Pons (tissue), 1 donor: ENCODE measurements at regions not wholly inside any gene's neighbourhood (a gene's known extent, or its start where the extent isn't known, plus 50 kb on each side); places are given as distances from the start of the nearest gene placed in this dataset.

ENCODE experiments used
- DNase-seq: peaks from one replicate; pipeline ENCODE4 v3.0.0-alpha.2; 2016; ENCODE audit warnings: low spot score

GRCh38 chr4:180391613-180392012 is 1851.6 kb upstream of the TENM3 start:
- no peak for DNase-seq

GRCh38 chr4:180394312-180394711 is 1848.9 kb upstream of the TENM3 start:
- DNase-seq = no peak

GRCh38 chr4:180394730-180395129 is 1848.5 kb upstream of the TENM3 start:
- DNase-seq = no peak

- DNase-seq = no peak
Observed at GRCh38 chr4:180398564-180398963, 1844.6 kb upstream of the TENM3 start.

- DNase-seq = no peak
Observed at GRCh38 chr4:180407275-180407885, 1835.8 kb upstream of the TENM3 start.

GRCh38 chr4:180418819-180419531 is 1824.2 kb upstream of the TENM3 start:
- DNase-seq = no peak

DNA sequence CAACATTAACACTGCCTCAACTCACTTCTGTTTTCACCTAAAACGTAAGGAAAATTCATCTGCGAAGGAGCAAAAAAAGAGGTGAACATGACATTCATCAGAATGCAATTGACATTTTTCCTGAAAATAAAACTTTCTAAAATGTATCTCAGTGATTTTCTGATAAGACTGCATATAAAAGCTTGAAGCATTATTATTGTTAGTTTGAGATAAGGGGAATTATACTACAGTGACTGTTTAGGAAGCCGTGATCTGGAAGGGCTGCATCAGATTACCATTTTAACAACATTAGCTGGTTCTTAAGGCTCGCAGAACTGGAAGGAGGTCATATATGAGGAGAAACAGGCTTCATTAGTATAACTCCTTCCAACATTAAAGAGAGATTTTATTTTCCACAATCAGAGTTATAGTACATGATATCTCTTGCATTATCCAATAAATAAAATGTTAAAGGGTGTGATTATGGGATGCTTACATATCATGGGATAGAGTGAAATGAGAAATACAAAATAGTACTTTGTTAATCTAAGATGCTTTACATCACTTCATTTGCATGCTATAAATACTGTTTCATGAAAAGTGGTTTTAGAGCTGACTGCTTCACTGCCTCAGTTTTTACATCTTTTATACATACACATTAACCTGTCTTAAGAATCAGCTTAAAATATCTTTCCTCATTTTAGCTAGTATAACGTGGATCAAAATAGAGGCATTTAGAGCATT is 1820.1 kb upstream of the TENM3 start:
- no peak for DNase-seq

- no peak for DNase-seq
Observed at GRCh38 chr4:180423712-180424057, 1819.5 kb upstream of the TENM3 start.

- no peak for DNase-seq
Observed at GRCh38 chr4:180426938-180427337, 1816.3 kb upstream of the TENM3 start.

DNA sequence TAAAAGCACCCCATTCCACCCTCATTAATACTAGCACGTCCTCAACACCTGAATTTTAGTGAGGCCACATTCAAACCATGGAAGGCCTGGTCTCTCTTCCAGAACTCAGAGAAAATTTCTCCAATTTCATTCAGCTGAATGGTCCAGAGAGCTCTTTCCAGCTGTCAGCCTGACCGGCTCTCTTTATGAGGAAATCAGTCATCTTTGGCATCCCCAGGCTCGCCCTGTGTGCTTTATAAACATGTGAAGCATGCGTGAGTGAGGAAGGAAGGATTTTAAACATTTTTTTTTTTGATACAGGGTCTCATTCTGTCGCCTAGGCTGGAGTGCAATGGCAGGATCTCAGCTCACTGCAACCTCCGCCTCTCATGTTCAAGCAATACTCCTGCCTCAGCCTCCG is 1812.9 kb upstream of the TENM3 start:
- no peak for DNase-seq

- DNase-seq = no peak
Observed at GRCh38 chr4:180434131-180434895, 1808.9 kb upstream of the TENM3 start.

GRCh38 chr4:180436361-180436760 is 1806.8 kb upstream of the TENM3 start:
- no peak for DNase-seq

DNA sequence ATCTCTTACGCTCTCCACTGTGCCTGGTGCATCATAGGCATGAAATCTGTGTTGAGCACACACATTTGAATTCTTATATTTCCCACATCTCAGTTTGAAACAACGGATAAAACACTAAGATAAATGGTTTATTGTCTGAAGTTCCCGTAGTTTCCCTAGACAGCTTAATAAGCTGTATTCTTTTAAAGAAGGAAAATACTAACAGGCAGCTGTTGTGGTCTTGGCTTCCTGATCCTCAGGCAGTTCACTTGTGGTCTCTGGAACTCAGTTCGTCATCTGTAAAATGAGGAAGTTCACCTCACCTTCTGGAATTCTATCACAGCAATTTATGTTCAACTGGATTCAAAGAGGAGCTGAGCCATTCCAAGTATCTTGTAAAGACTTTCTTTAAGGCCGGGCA is 1805.6 kb upstream of the TENM3 start:
- no peak for DNase-seq

DNA sequence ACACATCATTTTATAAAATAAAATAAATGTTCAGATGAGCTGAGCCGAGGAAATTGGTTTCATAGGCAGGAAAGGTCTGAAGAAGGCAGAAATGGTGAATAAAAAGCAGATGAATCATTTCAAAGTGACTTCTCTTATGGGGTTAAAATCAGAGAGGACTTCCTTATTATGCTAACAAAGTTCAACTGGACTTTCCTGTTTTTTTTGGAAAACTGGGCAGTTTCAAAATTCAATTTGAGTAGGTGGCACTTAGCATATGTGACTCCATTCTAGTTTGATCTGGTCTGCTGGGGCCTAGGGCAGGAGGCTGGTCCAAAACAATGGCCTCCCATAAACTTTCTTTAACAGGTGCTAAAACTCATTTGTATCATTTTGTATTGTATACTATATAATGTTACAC is 1794.9 kb upstream of the TENM3 start:
- DNase-seq = no peak

DNA sequence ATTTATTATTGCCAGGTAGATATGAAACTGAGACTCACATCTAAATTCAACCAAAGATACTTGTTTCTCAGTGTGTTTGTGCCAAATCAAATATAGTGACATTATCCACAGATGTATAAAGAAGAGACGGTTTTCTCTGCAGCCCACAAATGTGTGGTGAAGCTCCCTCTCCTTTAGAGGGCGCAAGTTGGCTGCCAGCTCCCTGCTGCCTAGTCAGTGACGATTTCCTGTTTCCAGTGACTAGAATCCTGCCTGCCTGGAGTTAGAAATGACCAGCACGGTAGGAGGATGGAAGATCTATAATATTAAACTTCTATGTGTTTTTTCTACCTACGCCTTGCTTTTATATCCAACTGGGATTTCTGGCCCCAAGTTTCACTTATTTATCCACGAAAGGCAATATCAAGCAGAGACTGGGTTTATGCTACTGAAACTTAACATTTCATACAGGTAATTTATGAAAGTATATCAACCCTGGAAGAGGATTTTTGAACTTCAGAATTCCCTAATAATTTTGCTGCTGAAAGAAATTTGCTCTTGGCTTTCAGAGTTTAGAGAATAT is 1793.7 kb upstream of the TENM3 start:
- DNase-seq = peak; percentile 42

- no peak for DNase-seq
Observed at GRCh38 chr4:180455226-180455625, 1788.0 kb upstream of the TENM3 start.

DNA sequence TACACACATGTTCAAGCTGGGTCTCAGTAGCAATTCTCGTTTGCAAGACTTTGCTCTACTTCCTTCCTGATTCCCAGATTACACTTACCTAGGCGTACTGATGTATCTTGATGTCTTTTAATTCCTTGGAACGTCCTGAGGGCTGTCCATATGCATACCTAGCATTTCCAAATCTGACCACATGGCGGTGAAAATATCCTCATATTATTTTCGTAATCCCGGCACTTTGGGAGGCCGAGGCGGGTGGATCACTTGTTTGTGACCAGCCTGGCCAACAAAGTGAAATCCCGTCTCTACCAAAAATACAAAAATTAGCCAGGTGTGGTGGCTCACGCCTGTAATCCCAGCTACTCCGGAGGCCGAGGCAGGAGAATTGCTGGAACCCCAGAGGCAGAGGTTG is 1786.3 kb upstream of the TENM3 start:
- no peak for DNase-seq

DNA sequence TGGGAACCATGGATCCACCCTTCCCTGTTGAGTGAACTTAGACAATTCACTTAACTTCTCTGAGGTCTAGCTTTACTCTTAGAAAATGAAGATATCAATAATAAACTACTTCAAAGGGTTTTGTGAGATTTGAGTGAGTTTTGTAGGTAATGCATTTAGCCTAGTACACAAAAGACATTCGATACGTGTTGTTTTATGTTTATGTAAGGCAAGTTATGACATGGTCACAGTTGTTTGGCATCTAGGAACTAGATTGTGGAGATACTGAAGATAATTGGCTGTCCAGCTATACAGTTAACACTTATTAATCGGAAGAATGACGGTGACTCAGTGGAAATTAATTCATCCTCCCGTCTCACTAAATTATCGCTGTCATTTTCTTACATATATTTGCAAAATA is 1781.1 kb upstream of the TENM3 start:
- DNase-seq = no peak

DNA sequence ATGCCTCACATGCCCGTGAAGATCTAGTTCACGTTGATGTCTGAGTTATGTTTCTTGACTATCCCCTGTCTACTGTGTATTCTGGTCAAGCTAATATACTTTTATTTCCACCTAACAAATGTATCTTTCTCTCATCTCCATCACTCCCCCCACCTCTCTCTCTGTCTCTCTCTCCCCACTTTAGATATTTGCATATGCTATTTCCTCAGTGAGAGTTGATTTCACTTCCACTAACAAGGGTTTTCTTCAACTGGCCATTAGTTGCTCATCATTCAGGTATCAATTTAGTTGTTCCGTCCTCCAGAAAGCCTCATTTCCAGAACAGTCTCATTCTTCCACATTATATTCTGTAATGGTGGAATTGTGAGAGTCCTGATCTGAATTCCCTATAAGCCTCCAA is 1777.8 kb upstream of the TENM3 start:
- no peak for DNase-seq

DNA sequence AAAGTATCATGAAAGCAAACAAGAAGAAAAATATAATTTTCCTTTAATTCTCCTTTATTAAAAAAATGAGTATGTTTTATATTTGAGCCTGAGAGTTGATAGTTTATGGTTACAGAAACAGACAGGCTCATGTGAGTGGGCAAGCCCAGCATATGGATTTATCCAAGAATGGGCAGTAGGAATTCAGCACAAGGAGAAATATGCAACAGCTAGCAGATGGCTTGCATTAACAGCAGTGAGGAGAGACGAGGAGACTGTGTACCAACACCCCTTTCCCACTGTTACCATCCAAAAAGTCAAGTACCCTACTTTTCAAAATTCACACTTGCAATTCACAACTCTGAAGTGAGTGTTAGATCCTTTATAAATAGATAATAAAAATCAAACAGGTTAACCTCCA is 1760.2 kb upstream of the TENM3 start:
- DNase-seq = no peak

DNA sequence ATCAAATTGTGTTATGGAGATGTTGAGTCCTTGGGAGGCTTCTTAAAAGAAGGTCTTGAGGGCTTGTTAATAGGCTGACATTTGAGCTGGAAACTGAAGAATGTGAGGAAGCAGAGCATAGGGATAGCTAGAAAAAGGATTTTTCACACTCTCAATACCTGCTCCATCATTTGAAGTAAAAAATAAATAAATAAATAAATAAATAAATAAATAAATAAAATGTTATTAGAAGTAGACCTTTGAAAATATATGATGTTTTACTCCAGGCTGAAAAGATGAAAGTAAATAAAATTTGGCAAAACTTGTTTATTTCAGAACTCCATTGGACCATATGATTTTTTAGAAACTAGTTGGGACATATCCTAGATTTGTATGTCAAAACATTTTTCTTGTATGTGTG is 1757.8 kb upstream of the TENM3 start:
- DNase-seq = no peak

DNA sequence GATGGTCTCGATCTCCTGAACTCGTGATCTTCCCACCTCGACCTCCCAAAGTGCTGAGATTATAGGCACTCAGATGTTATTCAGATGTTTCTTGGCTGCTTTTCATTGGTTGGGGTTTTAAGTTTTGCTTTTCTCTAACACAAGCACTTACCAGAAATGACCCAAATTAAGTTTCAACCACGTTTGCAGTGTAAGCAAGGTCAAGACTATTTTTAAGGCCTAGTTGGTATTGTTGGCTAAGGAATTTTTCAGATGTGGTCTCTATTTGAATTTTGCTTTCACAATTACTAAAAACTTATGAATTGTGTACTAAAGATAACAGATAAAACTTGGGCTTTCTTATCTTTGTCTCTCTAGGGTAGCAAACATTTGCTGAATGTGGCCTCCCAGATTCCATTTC is 1756.9 kb upstream of the TENM3 start:
- no peak for DNase-seq
